ENCODE measurements at regions not wholly inside any gene's neighbourhood (a gene's known extent, or its start where the extent isn't known, plus 50 kb on each side); places are given as distances from the start of the nearest gene placed in this dataset.
"Not testable (repeated sequence)": the region's sequence is repeated elsewhere in the genome, so short reads cannot be mapped to it uniquely, and the experiment has no call there.

- DNase-seq (ENCODE audit: low read depth in 3 of 3): no peak
Observed at GRCh38 chr4:53959343-53960120, 104.9 kb downstream of the CHIC2 start.

DNA sequence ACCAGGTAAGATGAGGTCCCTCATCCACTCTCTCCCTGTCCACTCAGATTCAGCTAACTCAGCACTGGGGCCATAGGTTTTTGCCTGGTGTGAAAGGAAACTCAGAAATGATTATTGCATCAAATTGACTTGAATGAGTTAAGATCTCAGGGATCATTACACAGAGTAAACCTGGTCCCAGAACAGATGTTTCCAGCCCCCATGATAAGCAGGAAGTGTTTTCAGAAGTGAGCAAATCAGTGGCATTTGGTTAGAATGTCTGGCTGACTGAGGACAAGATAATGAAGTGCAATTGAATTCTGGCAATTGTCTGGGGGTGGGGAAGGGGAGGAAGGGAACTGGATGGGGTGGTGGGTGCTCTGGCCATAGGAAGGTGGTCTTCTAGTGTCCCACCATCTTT is 108.0 kb downstream of the CHIC2 start:
- no peak for DNase-seq (ENCODE audit: low read depth in 3 of 3)

DNA sequence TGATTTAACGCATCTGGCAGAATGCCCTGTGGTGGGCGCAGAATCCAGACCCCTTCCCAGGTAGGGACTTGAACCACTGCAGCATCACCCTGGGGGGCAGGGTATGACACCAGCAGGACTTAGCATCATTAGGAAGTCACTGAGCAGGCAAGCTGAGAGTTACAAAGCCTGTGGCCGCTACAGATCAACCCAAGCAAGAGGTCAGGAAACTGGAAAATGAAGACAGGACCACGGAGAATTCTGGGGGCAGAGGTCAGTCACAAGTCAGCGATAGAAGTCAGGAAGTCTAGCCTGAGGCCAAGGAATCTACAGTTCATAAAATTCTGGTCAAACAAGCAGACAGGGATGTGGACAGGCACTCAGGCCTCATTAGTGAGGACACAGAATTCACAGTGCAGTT is 108.4 kb downstream of the CHIC2 start:
- DNase-seq (ENCODE audit: low read depth in 3 of 3): no peak

GRCh38 chr4:53951414-53951813 is 113.0 kb downstream of the CHIC2 start:
- no peak for DNase-seq (ENCODE audit: low read depth in 3 of 3)

DNA sequence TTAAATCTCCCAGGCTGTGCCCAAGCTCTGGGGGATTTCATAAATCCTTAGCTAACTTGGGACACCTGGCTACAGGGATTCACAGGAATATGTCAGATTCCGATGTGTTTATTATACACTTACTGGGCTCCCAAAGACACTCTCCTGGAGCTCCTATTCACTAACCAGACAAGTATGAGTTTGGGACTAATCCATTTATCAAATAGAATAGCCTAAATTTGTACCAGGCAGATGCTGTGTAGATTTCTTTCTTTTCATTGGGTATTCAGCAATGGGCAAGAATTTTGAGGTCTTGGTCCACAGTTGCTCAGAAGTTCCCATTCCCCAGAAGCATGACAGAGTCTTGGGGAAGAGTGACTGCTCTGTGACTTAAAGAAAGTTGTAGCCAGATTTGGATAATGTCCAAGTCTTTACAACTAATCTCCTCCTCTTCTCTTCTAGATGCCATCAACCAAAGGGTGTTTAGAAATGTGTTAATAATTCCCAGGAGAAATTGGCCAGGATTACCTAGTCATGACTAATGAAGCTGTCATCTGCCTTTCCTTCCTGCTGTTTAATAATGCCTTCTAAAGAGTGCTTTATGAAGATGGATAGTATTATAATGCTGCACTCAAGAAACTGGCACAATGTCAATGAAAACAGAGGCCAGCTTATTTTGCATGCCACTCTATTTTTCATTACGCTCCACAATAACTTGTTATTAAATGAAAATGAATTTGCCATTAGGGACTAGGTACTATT is 120.9 kb downstream of the CHIC2 start:
- no peak for DNase-seq (ENCODE audit: low read depth in 3 of 3)

- DNase-seq (ENCODE audit: low read depth in 3 of 3): no peak
Observed at GRCh38 chr4:53942712-53943111, 121.7 kb downstream of the CHIC2 start.

GRCh38 chr4:53941331-53941730 is 123.1 kb downstream of the CHIC2 start:
- no peak for DNase-seq (ENCODE audit: low read depth in 3 of 3)

DNA sequence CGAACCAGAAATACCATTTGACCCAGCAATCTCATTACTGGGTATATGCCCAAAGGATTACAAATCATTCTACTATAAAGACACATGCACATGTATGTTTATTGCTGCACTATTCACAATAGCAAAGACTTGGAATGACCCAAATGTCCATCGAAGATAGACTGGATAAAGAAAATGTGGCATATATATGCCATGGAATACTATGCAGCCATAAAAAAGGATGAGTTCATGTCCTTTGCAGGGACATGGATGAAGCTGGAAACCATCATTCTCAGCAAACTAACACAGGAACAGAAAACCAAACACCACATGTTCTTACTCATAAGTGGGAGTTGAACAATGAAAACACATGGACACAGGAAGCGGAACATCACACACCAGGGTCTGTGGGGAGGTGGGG is 124.5 kb downstream of the CHIC2 start:
- DNase-seq (ENCODE audit: low read depth in 3 of 3): not testable (repeated sequence)

DNA sequence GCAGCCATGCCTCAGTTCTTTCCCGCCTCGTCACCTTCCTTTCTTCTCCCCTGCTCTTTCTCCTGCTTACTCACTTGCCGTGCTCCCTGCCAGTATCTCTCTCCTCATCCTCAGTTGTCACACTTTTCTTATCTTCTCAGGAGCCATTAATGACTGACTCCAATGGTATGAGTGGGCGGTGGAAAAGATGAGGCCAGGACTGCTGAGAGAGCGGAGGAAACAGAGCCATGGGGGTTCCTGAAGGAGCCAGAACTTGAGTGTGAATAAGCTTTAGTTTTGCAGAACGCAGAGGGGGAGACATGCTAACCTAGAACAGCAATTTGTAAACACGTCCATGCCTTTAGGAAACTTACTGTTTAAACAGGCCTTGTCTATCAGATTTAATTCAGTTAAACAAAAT is 126.5 kb downstream of the CHIC2 start:
- DNase-seq (ENCODE audit: low read depth in 3 of 3): no peak

GRCh38 chr4:53937327-53937726 is 127.1 kb downstream of the CHIC2 start:
- DNase-seq (ENCODE audit: low read depth in 3 of 3): no peak

DNA sequence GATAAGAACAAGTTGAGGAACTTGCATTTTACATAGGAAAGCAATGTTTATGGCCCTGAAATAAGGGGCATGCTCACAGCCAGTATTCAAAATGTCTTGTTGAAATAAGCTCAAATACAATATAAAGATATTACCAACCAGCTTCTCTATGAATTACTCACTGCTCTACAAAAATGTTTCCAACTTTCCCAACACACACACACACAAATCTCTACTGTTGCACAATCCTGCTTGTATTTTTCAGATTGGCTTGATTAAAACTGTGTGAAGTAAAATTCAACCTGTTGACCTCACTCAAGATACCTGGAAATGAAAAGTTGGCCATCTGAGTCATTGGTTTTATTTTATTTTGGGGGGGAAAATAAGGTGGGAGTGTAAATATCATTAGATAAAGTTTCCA is 128.6 kb downstream of the CHIC2 start:
- DNase-seq (ENCODE audit: low read depth in 3 of 3): no peak

- DNase-seq (ENCODE audit: low read depth in 3 of 3): no peak
Observed at GRCh38 chr4:53932796-53933610, 131.4 kb downstream of the CHIC2 start.

GRCh38 chr4:53931461-53931961 is 132.9 kb downstream of the CHIC2 start:
- DNase-seq (ENCODE audit: low read depth in 3 of 3): no peak

GRCh38 chr4:53929955-53930798 is 134.2 kb downstream of the CHIC2 start:
- peak; percentile 23 to 27 (median 26) for DNase-seq (ENCODE audit: low read depth in 3 of 3)

GRCh38 chr4:53929311-53929710 is 135.1 kb downstream of the CHIC2 start:
- no peak for DNase-seq (ENCODE audit: low read depth in 3 of 3)

DNA sequence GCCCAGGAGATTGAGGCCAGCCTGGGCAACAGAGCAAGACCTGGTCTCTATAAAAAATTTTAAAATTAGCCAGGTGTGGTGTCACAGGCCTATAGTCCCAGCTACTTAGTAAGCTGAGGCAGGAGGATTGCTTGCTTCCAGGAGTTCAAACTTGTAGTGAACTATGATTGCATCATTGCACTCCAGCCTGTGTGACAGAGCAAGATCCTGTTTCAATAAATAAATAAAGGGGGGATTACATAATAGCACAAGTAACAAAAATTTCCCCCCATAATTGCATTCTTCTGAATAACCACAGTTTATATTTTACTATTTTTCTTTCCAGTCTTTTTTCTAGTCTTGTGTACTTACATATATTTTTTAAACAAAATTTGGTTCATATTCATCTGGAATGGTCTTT is 135.6 kb downstream of the CHIC2 start:
- no peak for DNase-seq (ENCODE audit: low read depth in 3 of 3)

DNA sequence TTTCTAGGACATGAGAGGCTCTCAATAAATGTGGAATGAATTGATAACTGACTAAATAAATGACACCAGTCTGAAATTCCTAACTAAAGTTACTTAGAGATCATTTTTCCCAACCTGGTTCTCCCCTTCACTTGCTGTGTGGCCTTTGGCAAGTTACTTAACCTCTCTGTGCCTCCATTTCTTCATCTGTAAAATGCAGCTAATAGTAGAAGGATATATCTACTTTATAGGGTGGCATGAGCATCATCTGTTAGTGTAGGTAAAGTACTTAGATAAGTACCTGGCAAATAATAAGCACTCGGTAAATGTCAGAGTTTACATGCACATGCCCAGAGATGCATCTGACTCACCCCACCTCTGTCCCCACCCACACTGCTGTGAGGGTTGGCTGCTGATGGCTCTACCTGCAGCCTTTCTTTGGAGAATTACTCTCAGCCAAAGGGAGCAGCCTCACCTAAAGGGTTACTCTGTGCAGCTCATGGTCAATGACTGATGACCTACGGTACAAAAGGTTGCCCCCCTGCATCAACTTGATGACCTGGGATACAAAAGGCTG is 139.3 kb downstream of the CHIC2 start:
- DNase-seq (ENCODE audit: low read depth in 3 of 3): no peak

GRCh38 chr4:53924333-53925049 is 139.9 kb downstream of the CHIC2 start:
- DNase-seq (ENCODE audit: low read depth in 3 of 3): no peak

GRCh38 chr4:53923921-53924320 is 140.5 kb downstream of the CHIC2 start:
- DNase-seq (ENCODE audit: low read depth in 3 of 3): no peak

DNA sequence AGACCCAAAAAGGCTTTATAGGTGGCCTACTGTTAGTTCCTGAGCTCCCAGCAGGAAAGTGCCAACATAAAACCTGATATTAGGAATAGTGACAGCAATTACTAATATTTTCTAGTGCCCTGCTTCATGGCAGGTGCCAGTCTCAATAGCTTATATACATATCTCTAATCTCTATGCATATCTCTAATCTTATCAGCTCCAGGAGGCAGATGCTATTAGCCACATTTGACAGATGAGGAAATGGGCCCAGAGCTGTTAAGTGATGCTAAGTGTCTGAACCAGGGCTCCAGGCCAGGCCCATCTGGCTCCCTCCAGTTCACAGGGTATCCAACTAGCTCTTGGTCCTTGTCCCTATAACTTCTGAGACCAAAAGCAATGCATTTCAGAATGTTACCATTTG is 142.5 kb downstream of the CHIC2 start:
- DNase-seq (ENCODE audit: low read depth in 3 of 3): no peak

Measured in stimulated activated CD4-positive, alpha-beta T cell treated with anti-CD3 and anti-CD28 coated beads, TNF-alpha, amount 100 ng/mL, for 48 hours (primary cell).